Stimulated activated naive CD8-positive, alpha-beta T cell treated with anti-CD3 and anti-CD28 coated beads, Interleukin-15, amount 100 ng/mL, for 72 hours (primary cell): ENCODE measurements at regions not wholly inside any gene's neighbourhood (a gene's known extent, or its start where the extent isn't known, plus 50 kb on each side); places are given as distances from the start of the nearest gene placed in this dataset.
"Not testable (repeated sequence)": the region's sequence is repeated elsewhere in the genome, so short reads cannot be mapped to it uniquely, and the experiment has no call there.

Experiments used
- ATAC-seq: fragments of 150-1000 bp; cut with Tn5 transposase; 2 replicates; pipeline ENCODE4 v1.10.0; 2021; ENCODE audit warnings: mild to moderate bottlenecking, moderate library complexity
- DNase-seq, 2 donors: peaks; one replicate each; pipeline ENCODE4 v3.0.0; 2021 to 2022
- H3K27ac Mint-ChIP-seq, 2 donors: one replicate each; pipeline ENCODE4 v1.8.0; 2022; ENCODE audit warnings: mild to moderate bottlenecking in 2 of 2, mixed read lengths in 2 of 2, moderate library complexity in 2 of 2
- H3K27me3 Mint-ChIP-seq: one replicate; pipeline ENCODE4 v1.8.0; 2022; ENCODE audit warnings: mixed read lengths
- H3K4me1 Mint-ChIP-seq: one replicate; pipeline ENCODE4 v1.8.0; 2022; ENCODE audit warnings: mild to moderate bottlenecking, mixed read lengths
- H3K4me3 Mint-ChIP-seq, 2 donors: one replicate each; pipeline ENCODE4 v1.8.0; 2022; ENCODE audit warnings: mild to moderate bottlenecking in 2 of 2, mixed read lengths in 2 of 2, moderate library complexity in 1 of 2
- H3K9me3 Mint-ChIP-seq, 2 donors: one replicate each; pipeline ENCODE4 v1.8.0; 2022; ENCODE audit warnings: mixed read lengths in 2 of 2

DNA sequence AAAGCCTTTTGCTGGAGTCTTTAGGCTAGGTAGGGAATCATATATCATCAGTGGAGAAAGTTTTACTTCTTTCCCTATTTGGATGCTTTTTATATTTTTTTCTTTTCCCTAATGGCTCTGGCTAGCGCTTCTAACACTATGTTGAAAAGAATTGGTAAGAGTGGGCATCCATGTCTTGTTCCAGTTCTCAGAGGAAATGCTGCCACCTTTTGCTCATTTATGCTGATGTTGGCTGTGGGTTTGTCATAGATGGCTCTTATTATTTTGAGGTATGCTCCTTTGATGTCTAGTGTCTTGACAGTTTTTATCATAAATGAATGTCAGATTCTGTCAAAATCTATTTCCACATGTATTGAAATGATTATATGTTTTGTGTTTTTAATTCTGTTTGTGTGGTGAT is 1544.1 kb downstream of the REEP3 start:
- H3K4me3 Mint-ChIP-seq, result no peak overlapping the region
- peaks cover 0 to 8% of the 10 kb centered on the region in 2 donors for H3K9me3 Mint-ChIP-seq
- H3K4me1 Mint-ChIP-seq, result no peaks in the 10 kb centered on the region
- no peak overlapping the region for H3K27ac Mint-ChIP-seq
- DNase-seq, result no peak
- no peak for ATAC-seq
- no peaks in the 10 kb centered on the region for H3K27me3 Mint-ChIP-seq

GRCh38 chr10:65083222-65083621 is 1562.0 kb downstream of the REEP3 start:
- Mint-ChIP-seq H3K9me3 (peaks cover 0 to 13% of the 10 kb centered on the region in 2 donors), H3K27ac (no peak overlapping the region), H3K4me1 (no peaks in the 10 kb centered on the region), H3K27me3 (no peaks in the 10 kb centered on the region), H3K4me3 (no peak overlapping the region)
- DNase-seq (no peak), ATAC-seq (no peak)

DNA sequence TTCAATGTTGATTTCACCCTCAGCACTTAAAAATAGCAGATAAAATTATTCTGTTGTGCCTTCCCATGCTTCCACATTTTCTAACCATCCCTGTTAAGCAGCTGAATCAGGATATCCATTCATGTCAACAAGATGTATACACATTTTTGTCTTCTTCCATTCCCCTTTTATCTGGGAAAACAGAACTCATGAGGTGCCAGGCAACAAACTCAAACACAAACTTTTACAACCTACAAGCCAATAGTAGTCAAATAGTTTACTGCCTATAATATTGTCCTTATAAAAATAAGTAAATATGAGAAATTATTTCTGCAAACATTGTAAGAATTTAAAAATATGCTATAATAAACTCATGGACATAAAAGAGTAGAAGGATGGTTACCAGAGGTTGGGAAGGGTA is 1569.8 kb downstream of the REEP3 start:
- no peaks in the 10 kb centered on the region for H3K27me3 Mint-ChIP-seq
- no peak overlapping the region for H3K4me3 Mint-ChIP-seq
- no peak for ATAC-seq
- H3K27ac Mint-ChIP-seq, result no peak overlapping the region
- no peak for DNase-seq
- no peaks in the 10 kb centered on the region for H3K4me1 Mint-ChIP-seq
- peaks cover 0 to 3% of the 10 kb centered on the region in 2 donors for H3K9me3 Mint-ChIP-seq

- Mint-ChIP-seq H3K27me3 (no peaks in the 10 kb centered on the region), H3K4me3 (no peak overlapping the region), H3K27ac (no peak overlapping the region), H3K9me3 (peaks cover 7 to 8% of the 10 kb centered on the region in 2 donors), H3K4me1 (no peaks in the 10 kb centered on the region)
- no peak for ATAC-seq
- no peak for DNase-seq
These were observed 1578.9 kb downstream of the REEP3 start for GRCh38 chr10:65100146-65100545.

DNA sequence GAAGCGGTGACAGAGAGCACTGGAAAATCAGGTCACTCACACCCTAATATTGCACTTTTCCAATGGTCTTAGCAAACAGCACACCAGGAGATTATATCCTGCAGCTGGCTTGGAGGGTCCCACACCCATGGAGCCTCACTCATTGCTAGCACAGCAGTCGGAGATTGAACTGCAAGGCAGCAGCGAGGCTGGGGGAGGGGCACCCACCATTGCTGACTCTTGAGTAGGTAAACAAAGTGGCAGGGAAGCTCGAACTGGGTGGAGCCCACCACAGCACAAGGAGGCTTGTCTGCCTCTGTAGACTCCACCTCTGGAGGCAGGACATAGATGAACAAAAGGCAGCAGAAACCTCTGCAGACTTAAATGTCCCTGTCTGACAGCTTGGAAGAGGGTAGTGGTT is 1579.7 kb downstream of the REEP3 start:
- H3K4me1 Mint-ChIP-seq, H3K4me3 Mint-ChIP-seq, H3K27ac Mint-ChIP-seq, DNase-seq, H3K27me3 Mint-ChIP-seq, ATAC-seq: not testable (repeated sequence)
- H3K9me3 Mint-ChIP-seq, result peaks cover 9 to 11% of the 10 kb centered on the region in 2 donors

- H3K9me3 Mint-ChIP-seq, result peaks cover 10 to 31% of the 10 kb centered on the region in 2 donors
- ATAC-seq (no peak), DNase-seq (no peak)
- no peaks in the 10 kb centered on the region for H3K4me1 Mint-ChIP-seq
- H3K27me3 Mint-ChIP-seq, result no peaks in the 10 kb centered on the region
- H3K4me3 Mint-ChIP-seq, result no peak overlapping the region
- no peak overlapping the region for H3K27ac Mint-ChIP-seq
These were observed 1588.8 kb downstream of the REEP3 start for GRCh38 chr10:65110009-65110408.

DNA sequence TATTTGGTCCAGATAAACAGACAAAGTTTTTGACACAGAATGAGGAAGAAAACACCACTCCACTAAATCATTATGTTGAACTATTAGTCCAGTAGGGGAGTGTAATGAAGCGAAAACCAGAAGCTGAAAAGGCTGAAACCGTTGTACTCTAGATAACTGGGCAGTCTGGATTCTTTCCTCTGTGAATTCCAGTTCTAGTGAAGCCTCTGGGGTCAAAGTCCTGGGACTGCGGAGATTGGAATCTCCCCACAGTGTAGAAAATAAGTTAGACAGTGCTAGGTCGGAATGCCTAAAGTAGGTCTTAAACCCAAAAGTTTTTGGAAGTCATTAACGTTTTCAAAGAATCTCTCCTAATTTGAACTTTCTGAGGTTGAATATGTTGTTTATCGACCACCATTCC is 1589.9 kb downstream of the REEP3 start:
- H3K27me3 Mint-ChIP-seq, ATAC-seq, DNase-seq, H3K27ac Mint-ChIP-seq, H3K4me1 Mint-ChIP-seq, H3K4me3 Mint-ChIP-seq: not testable (repeated sequence)
- peaks cover 6 to 25% of the 10 kb centered on the region in 2 donors for H3K9me3 Mint-ChIP-seq

- no peak for DNase-seq
- H3K27me3 Mint-ChIP-seq, result no peaks in the 10 kb centered on the region
- H3K4me1 Mint-ChIP-seq, result no peaks in the 10 kb centered on the region
- peaks cover 5 to 23% of the 10 kb centered on the region in 2 donors for H3K9me3 Mint-ChIP-seq
- no peak for ATAC-seq
- H3K4me3 Mint-ChIP-seq, result no peak overlapping the region
- no peak overlapping the region for H3K27ac Mint-ChIP-seq
These were observed 1591.4 kb downstream of the REEP3 start for GRCh38 chr10:65112573-65112972.

DNA sequence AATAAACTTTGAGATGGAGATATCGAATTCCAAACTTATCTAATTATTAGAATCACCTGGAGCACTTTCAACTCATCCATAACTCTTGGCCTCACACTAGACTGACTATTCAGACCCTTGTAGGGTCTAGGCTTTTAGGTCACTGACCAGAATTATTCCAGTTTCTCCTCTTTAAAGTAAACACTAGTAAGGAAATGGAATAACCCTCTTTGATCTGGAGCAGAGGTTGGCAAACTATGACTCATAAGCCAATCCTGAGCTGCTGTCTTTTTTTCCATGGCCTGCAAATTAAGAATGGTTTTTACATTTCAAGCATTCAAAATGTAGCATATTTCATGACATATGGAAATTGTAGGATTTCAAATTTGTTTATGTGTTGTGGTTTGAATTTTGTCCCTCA is 1601.9 kb downstream of the REEP3 start:
- Mint-ChIP-seq H3K9me3 (peaks cover 10 to 24% of the 10 kb centered on the region in 2 donors), H3K4me3 (no peak overlapping the region), H3K27me3 (no peaks in the 10 kb centered on the region), H3K27ac (no peak overlapping the region), H3K4me1 (no peaks in the 10 kb centered on the region)
- DNase-seq, result no peak
- ATAC-seq, result no peak

DNA sequence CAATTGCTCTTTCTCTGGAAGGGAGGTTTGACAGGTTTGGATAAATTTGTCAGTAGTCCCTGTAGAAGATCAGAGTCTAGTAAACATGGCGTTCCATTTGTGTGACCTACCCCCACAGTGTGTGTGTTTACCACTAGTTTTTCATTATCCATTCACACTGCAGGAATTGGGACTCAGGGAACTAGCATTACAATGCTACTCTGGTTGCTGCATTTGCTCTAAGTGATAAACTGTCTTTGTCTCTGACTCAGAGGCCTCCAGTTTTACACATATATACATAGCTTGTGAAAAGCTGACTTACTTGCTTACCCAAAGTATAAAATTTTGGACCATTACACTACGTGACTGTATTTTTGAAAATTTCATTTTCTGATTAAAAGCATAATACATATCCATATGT is 1604.0 kb downstream of the REEP3 start:
- ATAC-seq (no peak), DNase-seq (no peak)
- Mint-ChIP-seq H3K27ac (no peak overlapping the region), H3K4me1 (no peaks in the 10 kb centered on the region), H3K9me3 (peaks cover 3 to 21% of the 10 kb centered on the region in 2 donors), H3K4me3 (no peak overlapping the region), H3K27me3 (no peaks in the 10 kb centered on the region)

DNA sequence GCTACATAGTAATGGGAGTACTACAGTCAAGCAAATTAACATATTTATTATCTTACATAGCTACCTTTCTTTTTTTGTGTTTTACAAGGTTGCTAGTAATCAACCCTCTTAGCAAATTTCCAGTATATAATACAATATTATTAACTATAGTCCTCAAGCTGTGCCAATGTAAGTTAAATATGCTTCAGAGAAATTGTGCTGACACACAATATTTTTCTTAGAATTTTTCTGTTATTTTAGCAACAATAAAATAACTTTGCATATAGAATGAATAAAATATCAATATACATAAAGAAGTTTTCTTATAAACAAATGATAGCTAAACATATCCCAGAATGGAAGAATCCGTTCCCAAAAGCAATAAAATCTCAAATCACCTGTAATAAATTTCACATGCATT is 1605.1 kb downstream of the REEP3 start:
- H3K27ac Mint-ChIP-seq, result no peak overlapping the region
- H3K27me3 Mint-ChIP-seq, result no peaks in the 10 kb centered on the region
- peaks cover 0 to 17% of the 10 kb centered on the region in 2 donors for H3K9me3 Mint-ChIP-seq
- H3K4me1 Mint-ChIP-seq, result no peaks in the 10 kb centered on the region
- DNase-seq, result no peak
- H3K4me3 Mint-ChIP-seq, result no peak overlapping the region
- ATAC-seq, result no peak

DNA sequence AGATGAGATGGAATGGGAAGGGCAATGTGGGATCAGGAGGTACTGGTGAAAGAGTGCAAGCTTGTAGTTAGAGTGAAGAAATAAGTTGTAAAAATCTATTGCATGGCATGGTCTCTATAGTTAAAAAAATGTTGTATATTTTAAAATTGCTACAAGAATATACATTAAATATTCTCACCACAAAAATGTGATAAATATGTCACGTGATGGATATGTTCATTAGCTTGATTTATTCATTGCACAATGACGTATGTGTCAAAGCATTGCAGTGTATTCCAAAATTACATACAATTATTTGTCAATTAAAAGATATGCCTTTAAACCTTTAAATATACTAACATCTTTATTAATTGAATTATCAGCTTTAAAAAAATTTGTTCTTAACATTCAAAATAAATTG is 1607.1 kb downstream of the REEP3 start:
- H3K4me3 Mint-ChIP-seq, result no peak overlapping the region

GRCh38 chr10:65130162-65130758 is 1609.1 kb downstream of the REEP3 start:
- DNase-seq, result no peak
- no peak overlapping the region for H3K4me3 Mint-ChIP-seq
- H3K27me3 Mint-ChIP-seq, result no peaks in the 10 kb centered on the region
- no peak for ATAC-seq
- H3K9me3 Mint-ChIP-seq, result peaks cover 0 to 5% of the 10 kb centered on the region in 2 donors
- no peaks in the 10 kb centered on the region for H3K4me1 Mint-ChIP-seq
- no peak overlapping the region for H3K27ac Mint-ChIP-seq

More for the DNA sequence above, 1607.1 kb downstream of the REEP3 start:
- peaks cover 0 to 9% of the 10 kb centered on the region in 2 donors for H3K9me3 Mint-ChIP-seq
- no peaks in the 10 kb centered on the region for H3K4me1 Mint-ChIP-seq
- H3K27me3 Mint-ChIP-seq, result no peaks in the 10 kb centered on the region
- ATAC-seq (no peak), DNase-seq (no peak)
- no peak overlapping the region for H3K27ac Mint-ChIP-seq

DNA sequence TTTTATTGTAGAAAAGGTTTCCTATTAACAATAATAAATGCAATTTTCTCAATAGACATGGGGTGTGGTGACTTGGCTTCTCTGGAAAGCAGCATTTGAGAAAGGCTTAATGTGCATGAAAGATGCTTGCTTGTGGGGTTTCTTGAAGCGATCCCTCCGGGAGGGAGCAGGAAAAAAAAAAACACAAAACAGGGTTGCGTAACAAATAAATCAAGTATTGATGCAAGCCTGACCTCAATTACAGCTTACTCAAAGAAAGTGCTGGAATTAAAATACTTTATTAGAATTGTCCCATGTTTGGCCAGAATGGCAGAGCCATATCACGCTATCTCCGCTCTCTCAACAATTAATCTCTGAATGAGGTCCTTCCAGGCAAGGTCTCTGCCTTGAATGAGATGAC is 1612.5 kb downstream of the REEP3 start:
- Mint-ChIP-seq H3K27me3 (no peaks in the 10 kb centered on the region), H3K4me3 (no peak overlapping the region), H3K9me3 (no peaks in the 10 kb centered on the region), H3K27ac (no peak overlapping the region), H3K4me1 (no peaks in the 10 kb centered on the region)
- DNase-seq (no peak), ATAC-seq (no peak)

- Mint-ChIP-seq H3K27me3 (no peaks in the 10 kb centered on the region), H3K4me1 (no peaks in the 10 kb centered on the region), H3K9me3 (no peaks in the 10 kb centered on the region), H3K4me3 (no peak overlapping the region), H3K27ac (no peak overlapping the region)
- ATAC-seq (no peak), DNase-seq (no peak)
These were observed 1614.3 kb downstream of the REEP3 start for GRCh38 chr10:65135508-65135907.

GRCh38 chr10:65142641-65143435 is 1621.6 kb downstream of the REEP3 start:
- no peak overlapping the region for H3K4me3 Mint-ChIP-seq
- H3K27ac Mint-ChIP-seq, result no peak overlapping the region
- no peak for ATAC-seq
- no peaks in the 10 kb centered on the region for H3K4me1 Mint-ChIP-seq
- DNase-seq, result no peak
- no peaks in the 10 kb centered on the region for H3K9me3 Mint-ChIP-seq
- no peaks in the 10 kb centered on the region for H3K27me3 Mint-ChIP-seq
